Activated naive CD4-positive, alpha-beta T cell treated with anti-CD3 and anti-CD28 coated beads, Interleukin-2, amount 10 ng/mL, durations not matched to agents 7 days and 5 days (primary cell): ENCODE measurements at regions not wholly inside any gene's neighbourhood (a gene's known extent, or its start where the extent isn't known, plus 50 kb on each side); places are given as distances from the start of the nearest gene placed in this dataset.

Source experiments
- CTCF ChIA-PET: fragments of 350-600 bp; sonication (Branson Sonifier 250); formaldehyde crosslinking; loops from one replicate; lab custom pipeline; 2021; ENCODE audit warnings: antibody characterized with exemption; lab: Charles Lee
- DNase-seq: peaks from one replicate; pipeline ENCODE4 v3.0.0-alpha.2; 2020
- H3K27ac Mint-ChIP-seq: one replicate; pipeline ENCODE4 v1.8.0; 2021; ENCODE audit warnings: mild to moderate bottlenecking, moderate library complexity, mixed read lengths
- H3K27me3 Mint-ChIP-seq: one replicate; pipeline ENCODE4 v1.8.0; 2021; ENCODE audit warnings: mild to moderate bottlenecking, mixed read lengths
- H3K36me3 Mint-ChIP-seq: one replicate; pipeline ENCODE4 v1.8.0; 2021; ENCODE audit warnings: mixed read lengths
- H3K4me1 Mint-ChIP-seq: one replicate; pipeline ENCODE4 v1.8.0; 2021; ENCODE audit warnings: mixed read lengths
- H3K4me3 Mint-ChIP-seq: one replicate; pipeline ENCODE4 v1.8.0; 2021; ENCODE audit warnings: mild to moderate bottlenecking, moderate library complexity, mixed read lengths
- H3K9me3 Mint-ChIP-seq: one replicate; pipeline ENCODE4 v1.8.0; 2021; ENCODE audit warnings: mixed read lengths

DNA sequence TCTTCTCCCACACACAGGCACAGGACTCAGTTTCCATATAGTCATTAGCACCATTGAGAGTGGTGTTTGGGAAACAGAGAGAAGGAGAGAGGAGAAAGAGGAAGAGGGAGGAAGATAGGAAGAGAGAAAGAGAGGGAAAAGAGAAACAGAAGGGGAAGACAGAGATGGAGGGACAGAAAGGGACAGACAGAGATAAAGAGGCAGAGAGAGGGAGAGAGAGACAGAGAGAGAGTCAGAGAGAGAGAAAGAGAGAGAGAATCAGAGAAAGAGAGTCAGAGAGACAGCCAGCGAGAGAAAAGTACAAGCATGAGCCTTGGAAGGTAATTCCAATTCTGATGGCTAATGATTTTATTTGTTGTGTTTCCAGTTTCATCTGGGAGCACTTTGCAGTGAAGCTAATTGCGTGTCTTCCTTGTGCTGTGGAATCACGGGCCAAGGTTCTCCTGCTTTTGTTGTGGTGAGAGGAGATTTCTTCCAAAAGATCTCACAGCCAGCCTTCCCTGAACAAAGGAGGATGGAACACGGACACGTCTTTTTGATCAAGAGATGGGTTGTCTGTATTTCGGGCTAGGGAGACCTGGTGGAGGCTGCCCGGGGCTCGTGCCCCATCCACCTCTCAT is 153.6 kb upstream of the TWIST2 start:
- DNase-seq: no peak
- Mint-ChIP-seq H3K4me3 (no peak overlapping the region), H3K27me3 (peaks cover 5% of the 10 kb centered on the region), H3K4me1 (no peaks in the 10 kb centered on the region), H3K27ac (no peak overlapping the region), H3K36me3 (no peaks in the 10 kb centered on the region), H3K9me3 (no peaks in the 10 kb centered on the region)
- CTCF ChIA-PET: interaction anchor here (0.6 kb wide), 1 partner anchor 91 kb away, joined by 3 read pairs; no protein-coding TSS in a partner anchor

DNA sequence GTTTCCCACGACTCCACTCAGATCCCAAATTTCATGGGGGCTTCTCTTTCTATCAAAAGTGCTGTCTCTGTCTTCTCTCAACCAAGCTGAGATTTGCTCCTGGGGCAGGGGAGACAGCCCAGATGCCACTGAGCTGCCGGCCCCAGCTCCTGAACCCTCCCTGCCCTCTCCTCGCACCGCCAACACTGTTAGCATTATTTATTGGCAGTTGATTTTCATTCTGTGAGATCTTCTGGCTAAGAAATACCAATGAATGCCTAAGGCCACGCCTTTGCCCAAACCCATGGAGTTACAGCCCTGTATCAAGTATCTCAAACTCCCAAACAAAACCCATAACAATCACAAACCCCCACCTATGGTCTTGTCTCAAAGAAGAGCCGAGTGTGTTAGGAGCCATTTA is 153.0 kb upstream of the TWIST2 start:
- no peak for DNase-seq
- Mint-ChIP-seq H3K27me3 (peaks cover 5% of the 10 kb centered on the region), H3K36me3 (no peaks in the 10 kb centered on the region), H3K9me3 (no peaks in the 10 kb centered on the region), H3K4me1 (no peaks in the 10 kb centered on the region), H3K27ac (no peak overlapping the region), H3K4me3 (no peak overlapping the region)
- CTCF ChIA-PET: interaction anchor here (0.6 kb wide), 1 partner anchor 92 kb away, joined by 3 read pairs; no protein-coding TSS in a partner anchor

DNA sequence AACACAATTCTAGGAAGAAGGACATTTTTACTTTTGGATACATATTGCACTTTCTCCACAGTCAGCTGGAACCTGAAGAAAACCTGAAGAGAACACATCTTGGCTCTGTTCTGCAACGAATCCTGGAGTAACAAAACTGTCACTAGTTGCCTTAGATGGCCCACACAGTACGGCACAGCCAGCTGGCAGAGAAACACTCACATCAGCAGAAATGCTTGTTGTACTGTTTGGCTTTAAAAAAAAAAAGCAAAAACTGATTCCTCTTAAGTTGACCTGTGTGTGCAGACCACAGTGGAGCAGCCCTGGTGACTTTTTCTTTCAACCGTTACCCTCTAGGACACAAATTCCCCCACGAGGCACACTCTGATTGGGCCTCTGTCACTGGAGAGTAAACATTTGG is 152.3 kb upstream of the TWIST2 start:
- Mint-ChIP-seq H3K27me3 (peaks cover 5% of the 10 kb centered on the region), H3K4me1 (no peaks in the 10 kb centered on the region), H3K4me3 (no peak overlapping the region), H3K9me3 (no peaks in the 10 kb centered on the region), H3K27ac (no peak overlapping the region), H3K36me3 (no peaks in the 10 kb centered on the region)
- no peak for DNase-seq
- CTCF ChIA-PET: no interaction called here

DNA sequence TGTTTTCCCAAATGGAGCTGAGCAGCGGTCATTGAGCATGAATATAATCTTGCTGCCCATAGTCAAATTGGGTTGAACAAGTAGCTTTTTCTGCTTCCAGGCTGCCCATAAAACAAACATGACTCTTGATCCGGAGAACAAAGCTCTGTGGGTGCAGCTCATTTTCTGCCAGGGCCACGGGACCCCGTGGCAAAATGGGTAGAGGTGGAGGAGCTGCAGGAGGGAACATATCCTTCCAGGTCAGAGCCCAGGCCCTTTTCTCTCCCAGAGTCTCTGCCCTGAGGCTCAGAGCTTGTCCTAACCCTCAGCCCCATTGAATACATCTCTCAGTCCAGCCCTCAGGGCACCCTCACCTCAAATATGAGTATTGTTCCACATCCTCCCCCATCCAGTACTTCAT is 151.6 kb upstream of the TWIST2 start:
- CTCF ChIA-PET: no interaction called here
- Mint-ChIP-seq H3K4me3 (no peak overlapping the region), H3K4me1 (no peaks in the 10 kb centered on the region), H3K27ac (no peak overlapping the region), H3K36me3 (no peaks in the 10 kb centered on the region), H3K27me3 (peaks cover 5% of the 10 kb centered on the region), H3K9me3 (no peaks in the 10 kb centered on the region)
- no peak for DNase-seq

DNA sequence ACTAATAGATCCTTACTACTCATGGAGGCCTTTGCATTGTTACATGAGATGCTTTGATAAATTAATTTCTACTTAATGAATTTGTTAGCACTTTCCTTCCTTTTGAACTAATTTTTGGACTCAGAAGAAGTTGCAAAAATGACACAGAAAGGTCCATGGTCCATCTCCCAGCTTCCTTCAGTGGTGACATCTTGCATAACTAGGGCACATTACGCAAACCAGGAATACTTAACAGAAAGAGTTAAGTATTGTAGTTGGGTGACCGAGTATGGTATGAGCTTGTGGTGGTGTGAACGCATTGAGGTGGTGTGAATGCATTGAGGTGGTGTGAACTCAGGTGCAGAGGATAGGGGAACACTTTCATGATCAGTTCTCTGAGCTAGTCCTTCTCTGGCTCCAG is 151.1 kb upstream of the TWIST2 start:
- DNase-seq: no peak
- no peaks in the 10 kb centered on the region for H3K36me3 Mint-ChIP-seq
- no peak overlapping the region for H3K4me3 Mint-ChIP-seq
- no peaks in the 10 kb centered on the region for H3K9me3 Mint-ChIP-seq
- CTCF ChIA-PET: no interaction called here
- peaks cover 5% of the 10 kb centered on the region for H3K27me3 Mint-ChIP-seq
- H3K4me1 Mint-ChIP-seq: no peaks in the 10 kb centered on the region
- no peak overlapping the region for H3K27ac Mint-ChIP-seq

DNA sequence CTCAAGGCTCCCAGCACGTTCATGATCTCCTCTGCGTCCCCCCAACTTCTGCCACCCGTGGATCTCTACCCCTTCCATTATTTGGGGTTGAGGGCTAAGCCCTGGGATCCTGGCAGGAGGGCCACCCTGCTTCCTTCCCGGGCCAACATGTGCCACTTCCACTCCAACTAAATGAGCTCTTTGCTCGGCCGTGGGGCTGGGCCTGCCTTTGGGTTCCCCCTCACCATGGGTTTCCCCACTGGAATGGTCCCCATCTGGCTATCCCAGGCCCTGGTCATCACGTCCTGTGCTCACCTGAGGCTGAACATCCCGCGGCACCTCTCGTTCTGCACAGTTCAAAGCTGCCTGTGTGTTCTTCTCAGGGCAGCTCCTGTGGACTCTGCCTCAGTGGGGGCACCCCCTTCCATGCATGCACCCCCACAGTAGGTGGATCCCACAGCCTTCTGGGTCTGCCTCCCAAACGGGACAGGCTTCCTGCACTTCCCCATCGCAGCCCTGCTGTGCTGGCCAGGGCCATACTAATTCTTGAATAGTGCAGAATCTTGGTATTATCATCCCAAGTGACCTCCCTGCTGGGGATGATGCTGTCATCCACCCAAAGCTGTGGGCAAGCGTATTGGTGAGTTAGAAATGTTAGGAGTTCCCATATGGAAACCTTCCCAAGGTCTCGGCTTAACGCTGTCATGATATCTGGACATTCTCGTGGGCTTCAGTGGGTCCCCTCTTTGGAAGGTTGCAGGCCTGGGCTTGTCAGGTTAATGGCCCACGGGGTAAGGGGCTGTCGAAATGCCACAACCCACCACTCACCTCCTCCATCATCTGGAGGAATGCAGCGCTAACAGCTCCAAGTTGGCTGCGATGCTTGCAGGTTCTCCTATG is 150.5 kb upstream of the TWIST2 start:
- Mint-ChIP-seq H3K4me1 (no peaks in the 10 kb centered on the region), H3K27me3 (peaks cover 5% of the 10 kb centered on the region), H3K4me3 (no peak overlapping the region), H3K27ac (no peak overlapping the region), H3K9me3 (no peaks in the 10 kb centered on the region), H3K36me3 (no peaks in the 10 kb centered on the region)
- DNase-seq: no peak
- CTCF ChIA-PET: no interaction called here

DNA sequence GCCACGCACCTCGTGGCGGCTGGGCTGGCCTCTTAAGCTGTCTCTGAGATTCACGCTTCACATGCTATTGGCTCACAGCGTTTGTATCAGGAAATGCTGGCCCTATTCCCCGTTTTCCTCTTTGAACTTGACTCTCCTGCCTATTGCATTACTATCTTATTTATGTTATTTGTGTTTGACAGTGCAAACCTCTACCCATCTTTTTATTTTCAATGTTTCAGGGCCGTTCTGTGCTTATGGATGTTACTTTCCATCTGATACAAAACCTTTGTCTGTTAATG is 149.9 kb upstream of the TWIST2 start:
- Mint-ChIP-seq H3K4me3 (no peak overlapping the region), H3K9me3 (no peaks in the 10 kb centered on the region), H3K27me3 (peaks cover 5% of the 10 kb centered on the region), H3K4me1 (no peaks in the 10 kb centered on the region), H3K27ac (no peak overlapping the region), H3K36me3 (no peaks in the 10 kb centered on the region)
- DNase-seq: no peak
- CTCF ChIA-PET: no interaction called here

DNA sequence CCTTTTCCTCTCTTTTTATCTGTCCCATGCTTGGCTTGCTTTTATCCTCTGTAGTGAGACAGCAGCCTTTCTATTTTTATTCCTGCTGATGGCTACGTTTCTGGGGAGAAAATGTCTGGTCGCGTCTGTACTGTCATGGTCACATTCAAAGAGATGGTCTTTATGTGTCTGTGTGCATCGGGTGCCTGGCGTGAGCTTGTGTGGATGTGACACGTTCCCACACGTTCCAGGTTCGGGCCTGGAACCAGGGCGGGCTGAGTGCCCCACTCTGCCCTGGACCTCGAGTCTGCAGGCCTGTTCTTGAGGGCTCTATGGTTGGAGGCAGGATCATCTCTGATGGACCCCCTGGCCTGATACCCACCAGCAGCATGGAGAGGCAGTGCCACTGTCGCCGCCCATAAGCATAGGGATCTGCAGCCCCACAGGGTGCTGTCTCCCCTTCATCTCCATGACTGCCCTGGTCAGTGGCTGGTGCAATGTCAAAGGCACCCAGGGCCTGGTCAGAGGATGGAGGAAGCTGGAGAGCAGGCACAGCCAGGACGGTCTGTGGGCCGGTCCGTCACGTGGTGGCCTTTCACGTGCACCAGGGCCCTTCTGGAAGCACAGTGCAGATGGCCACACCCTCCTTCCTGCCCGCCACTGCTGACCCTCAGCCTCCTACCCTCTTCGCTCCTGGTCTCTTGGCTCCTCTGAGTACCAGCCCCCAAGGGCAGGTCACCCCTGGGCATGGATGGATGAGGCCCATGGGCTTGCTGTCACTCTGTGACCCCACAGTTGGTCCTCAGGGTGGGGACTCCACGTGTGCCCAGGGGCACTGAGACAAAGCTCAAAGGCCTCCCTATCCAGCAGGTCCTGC is 149.2 kb upstream of the TWIST2 start:
- CTCF ChIA-PET: no interaction called here

DNA sequence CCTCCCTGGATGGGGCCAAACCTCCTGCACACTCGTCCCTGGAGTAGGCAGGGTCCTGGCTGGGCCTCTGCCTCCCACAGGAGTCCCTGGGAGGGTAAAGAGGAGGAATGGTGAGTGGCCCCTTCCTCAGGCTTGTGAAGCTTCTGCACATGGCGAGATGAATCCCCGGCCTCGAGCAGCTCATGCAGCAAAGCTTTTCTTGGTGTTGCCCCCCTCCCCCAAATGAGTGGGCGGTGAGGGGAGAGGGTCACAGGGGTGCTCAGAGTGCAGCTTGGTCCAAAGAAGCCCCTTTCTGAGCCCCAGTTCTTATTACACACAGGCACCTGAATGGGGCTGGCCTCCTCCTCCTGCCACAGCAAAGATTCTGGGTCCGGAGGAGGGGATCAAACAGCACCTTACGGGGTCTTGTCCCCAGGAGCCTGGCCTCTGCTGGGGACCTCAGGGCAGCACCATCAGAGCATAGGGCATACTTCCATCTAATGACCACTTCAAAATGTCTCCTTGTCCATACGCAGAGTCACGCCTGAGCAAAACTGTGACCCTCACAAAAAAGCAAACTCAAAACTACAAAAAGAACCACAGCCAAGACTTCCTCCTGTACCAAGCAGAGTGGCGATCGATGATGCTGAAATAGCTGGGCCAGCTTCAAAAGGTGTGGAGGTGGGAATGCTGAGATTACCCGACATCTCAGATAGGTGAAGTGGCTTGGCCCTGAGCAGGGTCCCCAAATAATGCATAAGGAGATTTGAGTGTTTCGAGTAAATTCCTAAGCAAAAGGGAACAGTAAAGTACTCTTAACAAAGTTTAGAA is 148.4 kb upstream of the TWIST2 start:
- DNase-seq: no peak
- no peak overlapping the region for H3K27ac Mint-ChIP-seq
- no peaks in the 10 kb centered on the region for H3K4me1 Mint-ChIP-seq
- CTCF ChIA-PET: no interaction called here
- H3K9me3 Mint-ChIP-seq: no peaks in the 10 kb centered on the region
- H3K27me3 Mint-ChIP-seq: peaks cover 5% of the 10 kb centered on the region
- no peaks in the 10 kb centered on the region for H3K36me3 Mint-ChIP-seq
- H3K4me3 Mint-ChIP-seq: no peak overlapping the region

More for the DNA sequence above, 149.2 kb upstream of the TWIST2 start:
- H3K9me3 Mint-ChIP-seq: no peaks in the 10 kb centered on the region
- H3K27me3 Mint-ChIP-seq: peaks cover 5% of the 10 kb centered on the region
- H3K36me3 Mint-ChIP-seq: no peaks in the 10 kb centered on the region
- no peaks in the 10 kb centered on the region for H3K4me1 Mint-ChIP-seq
- no peak overlapping the region for H3K4me3 Mint-ChIP-seq
- no peak for DNase-seq
- H3K27ac Mint-ChIP-seq: no peak overlapping the region

DNA sequence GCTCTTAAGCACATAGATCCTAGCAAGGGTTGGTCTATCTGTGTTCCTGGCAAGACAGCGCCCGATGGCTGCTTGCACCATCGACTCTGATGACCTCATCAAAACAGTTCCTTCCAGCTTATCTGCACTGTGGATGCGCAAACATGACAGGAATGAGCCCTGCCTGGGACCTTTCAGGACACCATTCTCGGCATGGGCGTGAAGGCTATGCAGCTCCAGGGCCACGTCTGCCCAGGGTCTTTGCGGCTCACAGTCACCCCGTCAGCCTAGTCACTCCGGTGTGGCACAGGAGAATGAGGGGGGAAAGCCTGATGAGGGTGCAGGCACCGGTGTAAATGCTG is 147.8 kb upstream of the TWIST2 start:
- CTCF ChIA-PET: no interaction called here
- H3K4me3 Mint-ChIP-seq: no peak overlapping the region
- H3K4me1 Mint-ChIP-seq: no peaks in the 10 kb centered on the region
- DNase-seq: no peak
- H3K27me3 Mint-ChIP-seq: peaks cover 5% of the 10 kb centered on the region
- no peak overlapping the region for H3K27ac Mint-ChIP-seq
- no peaks in the 10 kb centered on the region for H3K36me3 Mint-ChIP-seq
- H3K9me3 Mint-ChIP-seq: no peaks in the 10 kb centered on the region

DNA sequence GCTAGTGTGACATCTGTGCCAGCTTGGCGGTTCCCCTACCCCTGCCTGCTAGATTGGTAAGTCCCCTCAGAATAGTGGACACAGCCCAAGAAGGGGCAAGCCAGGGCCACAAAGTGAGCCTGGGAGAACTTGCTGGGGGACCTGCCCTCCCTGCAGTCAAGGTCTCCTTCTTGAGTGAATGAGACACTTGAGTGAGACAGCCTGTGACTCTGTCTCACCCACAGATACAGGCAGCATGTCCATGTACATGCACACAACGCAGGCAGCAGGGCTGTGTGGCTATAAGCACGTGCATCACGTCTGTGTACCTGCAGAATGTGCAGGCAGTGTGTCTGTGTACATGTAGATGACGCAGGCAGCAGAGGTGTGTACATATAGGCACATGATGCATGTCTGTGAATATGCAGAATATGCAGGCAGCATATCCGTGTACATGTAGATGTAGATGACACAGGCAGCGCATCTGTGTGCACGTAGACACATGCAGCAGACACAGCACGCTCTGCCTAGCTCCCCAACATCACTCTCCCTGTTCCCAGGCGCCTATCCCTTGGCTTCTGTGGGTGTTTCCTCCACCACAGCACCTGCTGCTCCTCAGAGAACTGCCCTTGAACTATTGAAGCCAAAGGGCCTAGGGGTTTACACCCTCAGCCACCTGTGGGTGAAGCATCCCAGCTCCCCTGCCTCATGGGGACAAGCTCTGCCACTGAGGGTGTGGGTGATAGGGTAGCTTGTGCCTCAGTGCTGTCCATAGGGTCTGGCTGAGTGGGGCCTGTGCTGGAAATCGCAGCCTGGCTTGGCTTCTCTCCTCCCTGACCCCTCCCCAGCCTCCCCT is 147.2 kb upstream of the TWIST2 start:
- Mint-ChIP-seq H3K27me3 (peaks cover 5% of the 10 kb centered on the region), H3K4me3 (no peak overlapping the region), H3K36me3 (no peaks in the 10 kb centered on the region), H3K9me3 (no peaks in the 10 kb centered on the region), H3K27ac (no peak overlapping the region), H3K4me1 (no peaks in the 10 kb centered on the region)
- no peak for DNase-seq
- CTCF ChIA-PET: no interaction called here

DNA sequence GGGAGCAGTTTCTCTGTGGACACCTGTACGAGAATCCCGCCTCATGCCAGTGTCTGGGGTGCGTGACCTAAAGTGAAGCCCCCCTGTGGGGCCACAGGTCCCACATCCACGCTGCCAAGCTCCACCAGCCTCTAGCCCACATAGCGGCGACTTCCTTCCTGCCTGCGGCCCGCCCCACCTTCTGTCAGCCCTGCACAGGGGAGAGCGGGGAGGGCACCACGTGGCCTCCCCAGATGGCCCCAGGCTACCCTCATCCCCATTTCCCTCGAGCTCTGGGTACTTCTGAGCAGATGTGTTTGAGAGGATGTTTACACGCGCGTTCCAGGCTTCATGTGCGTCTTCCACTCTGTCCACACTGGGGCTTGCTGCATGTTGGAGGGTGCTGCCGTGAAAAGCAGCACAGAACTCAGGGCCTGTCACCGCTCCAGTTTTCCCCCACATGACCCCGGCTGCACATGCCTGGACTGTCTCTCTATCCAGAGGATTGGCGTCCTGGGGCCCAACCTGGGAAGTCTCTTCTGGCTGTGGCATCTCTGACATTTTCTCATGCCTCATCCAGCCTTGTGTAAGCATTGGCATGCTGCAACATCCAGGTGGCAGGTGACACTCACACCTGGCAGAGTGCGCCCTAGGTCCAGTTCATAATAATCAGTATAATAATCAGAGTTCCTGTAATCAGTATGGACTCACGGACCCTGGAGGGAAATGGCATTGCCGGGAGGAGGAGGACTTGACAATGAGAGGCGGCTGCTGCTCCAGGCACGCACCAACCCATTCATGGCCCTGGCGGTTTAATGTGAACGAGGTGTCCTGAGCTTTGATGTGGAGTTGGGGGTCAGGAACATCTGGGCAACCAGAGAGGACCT is 146.3 kb upstream of the TWIST2 start:
- Mint-ChIP-seq H3K9me3 (no peaks in the 10 kb centered on the region), H3K4me3 (no peak overlapping the region), H3K27ac (no peak overlapping the region), H3K27me3 (peaks cover 5% of the 10 kb centered on the region), H3K4me1 (no peaks in the 10 kb centered on the region), H3K36me3 (no peaks in the 10 kb centered on the region)
- CTCF ChIA-PET: no interaction called here
- no peak for DNase-seq
